Esophagus squamous epithelium (tissue), 4 donors: ENCODE measurements at regions not wholly inside any gene's neighbourhood (a gene's known extent, or its start where the extent isn't known, plus 50 kb on each side); places are given as distances from the start of the nearest gene placed in this dataset.

ENCODE experiments used
- CTCF ChIP-seq, 6 experiments: fragments of 450-650 bp in 4 of 6; fragments of 200-600 bp in 2 of 6; sonication (generic) in 2 of 6; IDR thresholded peaks; one replicate each; pipeline ENCODE4 v1.5.1; 2016 to 2019; ENCODE audit warnings: antibody characterized with exemption in 6 of 6, mild to moderate bottlenecking in 4 of 6, moderate library complexity in 4 of 6
- POLR2A ChIP-seq, 4 donors: fragments of 450-650 bp; IDR thresholded peaks; one replicate each; pipeline ENCODE4 v1.6.1; 2017; ENCODE audit warnings: antibody characterized with exemption in 4 of 4, mild to moderate bottlenecking in 4 of 4, moderate library complexity in 3 of 4

- no peak for TF ChIP-seq CTCF (IDR thresholded peaks at IDR 0.05)
- no peak for TF ChIP-seq POLR2A (IDR thresholded peaks at IDR 0.05)
Observed at GRCh38 chr1:221175249-221175648, 296.0 kb downstream of the HLX start.
